ENCODE measurements at regions not wholly inside any gene's neighbourhood (a gene's known extent, or its start where the extent isn't known, plus 50 kb on each side); places are given as distances from the start of the nearest gene placed in this dataset.

DNA sequence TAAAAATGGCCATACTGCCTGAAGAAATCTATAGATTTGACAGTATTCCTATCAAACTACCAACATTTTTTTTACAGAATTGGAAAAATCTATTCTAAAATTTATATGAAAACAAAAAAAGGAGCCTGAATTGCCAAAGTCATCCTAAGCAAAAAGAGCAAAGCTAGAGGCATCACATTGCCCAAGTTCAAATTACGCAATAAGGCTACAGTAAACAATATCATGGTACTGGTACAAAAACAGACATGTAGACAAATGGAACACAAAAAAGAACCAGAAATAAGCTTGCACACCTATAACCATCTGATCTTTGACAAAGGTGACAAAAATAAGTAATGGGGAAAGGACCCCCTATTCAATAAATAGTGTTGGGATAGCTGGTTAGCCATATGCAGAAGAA is 50.2 kb upstream of the THSD7B start:
- POLR2A ChIA-PET = no interaction called here
- H3K9me3 ChIP-seq = no peaks in the 10 kb centered on the region
- 29% methylated on average over 1 of the region's 1 CpG for whole genome bisulfite sequencing (ENCODE audit: low lambda C conversion rate)

More for the DNA sequence above, 50.2 kb upstream of the THSD7B start:
- Histone ChIP-seq H4K20me1 (ENCODE audit: insufficient read depth) (no peaks in the 10 kb centered on the region), H3K9me2 (no peaks in the 10 kb centered on the region), H3K4me1 (ENCODE audit: control insufficient read depth in 1 of 2, insufficient read depth in 2 of 2, low read depth in 1 of 2, low read length in 1 of 2) (no peaks in the 10 kb centered on the region), H3K9ac (no peak overlapping the region), H3K4me3 (ENCODE audit: low read depth in 2 of 2, low read length in 1 of 2) (no peak overlapping the region), H3K27me3 (ENCODE audit: insufficient read depth) (no peaks in the 10 kb centered on the region), H3F3A (replicated peaks; ENCODE audit: insufficient read depth) (no peaks in the 10 kb centered on the region), H3K79me2 (ENCODE audit: insufficient read depth) (no peaks in the 10 kb centered on the region), H3K36me3 (replicated peaks in 1 of 2; ENCODE audit: control insufficient read depth in 1 of 2, insufficient read depth in 2 of 2, low read length in 1 of 2) (no peaks in the 10 kb centered on the region), H3K4me2 (no peak overlapping the region), H3K27ac (ENCODE audit: low read depth in 2 of 2, low read length in 1 of 2) (no peak overlapping the region), H2AFZ (ENCODE audit: low read depth) (no peak overlapping the region)
- DNase-seq = no peak
- no peak for TF ChIP-seq RFX5 (IDR thresholded peaks at IDR 0.05; ENCODE audit: low read length)
- no peak for TF ChIP-seq GATA2 (CRISPR knock-in tag; IDR thresholded peaks at IDR 0.05)
- no peak for TF ChIP-seq ELF1 (IDR thresholded peaks at IDR 0.05)
- TF ChIP-seq, protein P1, sequence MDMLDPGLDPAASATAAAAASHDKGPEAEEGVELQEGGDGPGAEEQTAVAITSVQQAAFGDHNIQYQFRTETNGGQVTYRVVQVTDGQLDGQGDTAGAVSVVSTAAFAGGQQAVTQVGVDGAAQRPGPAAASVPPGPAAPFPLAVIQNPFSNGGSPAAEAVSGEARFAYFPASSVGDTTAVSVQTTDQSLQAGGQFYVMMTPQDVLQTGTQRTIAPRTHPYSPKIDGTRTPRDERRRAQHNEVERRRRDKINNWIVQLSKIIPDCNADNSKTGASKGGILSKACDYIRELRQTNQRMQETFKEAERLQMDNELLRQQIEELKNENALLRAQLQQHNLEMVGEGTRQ (IDR thresholded peaks at IDR 0.05; ENCODE audit: borderline replicate concordance, low read depth, low read length) = no peak
- TF ChIP-seq, protein P2, sequence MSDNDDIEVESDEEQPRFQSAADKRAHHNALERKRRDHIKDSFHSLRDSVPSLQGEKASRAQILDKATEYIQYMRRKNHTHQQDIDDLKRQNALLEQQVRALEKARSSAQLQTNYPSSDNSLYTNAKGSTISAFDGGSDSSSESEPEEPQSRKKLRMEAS (IDR thresholded peaks at IDR 0.05; ENCODE audit: low read depth) = no peak
- TF ChIP-seq MEF2A (IDR thresholded peaks at IDR 0.05; ENCODE audit: borderline replicate concordance, low read depth) = no peak
- TF ChIP-seq, protein P3, sequence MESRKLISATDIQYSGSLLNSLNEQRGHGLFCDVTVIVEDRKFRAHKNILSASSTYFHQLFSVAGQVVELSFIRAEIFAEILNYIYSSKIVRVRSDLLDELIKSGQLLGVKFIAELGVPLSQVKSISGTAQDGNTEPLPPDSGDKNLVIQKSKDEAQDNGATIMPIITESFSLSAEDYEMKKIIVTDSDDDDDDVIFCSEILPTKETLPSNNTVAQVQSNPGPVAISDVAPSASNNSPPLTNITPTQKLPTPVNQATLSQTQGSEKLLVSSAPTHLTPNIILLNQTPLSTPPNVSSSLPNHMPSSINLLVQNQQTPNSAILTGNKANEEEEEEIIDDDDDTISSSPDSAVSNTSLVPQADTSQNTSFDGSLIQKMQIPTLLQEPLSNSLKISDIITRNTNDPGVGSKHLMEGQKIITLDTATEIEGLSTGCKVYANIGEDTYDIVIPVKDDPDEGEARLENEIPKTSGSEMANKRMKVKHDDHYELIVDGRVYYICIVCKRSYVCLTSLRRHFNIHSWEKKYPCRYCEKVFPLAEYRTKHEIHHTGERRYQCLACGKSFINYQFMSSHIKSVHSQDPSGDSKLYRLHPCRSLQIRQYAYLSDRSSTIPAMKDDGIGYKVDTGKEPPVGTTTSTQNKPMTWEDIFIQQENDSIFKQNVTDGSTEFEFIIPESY (IDR thresholded peaks at IDR 0.05; ENCODE audit: borderline replicate concordance, low read depth) = no peak
- no peak for TF ChIP-seq NRF1 (IDR thresholded peaks at IDR 0.05; ENCODE audit: low read depth, low read length)
- TF ChIP-seq FOSL2 (IDR thresholded peaks at IDR 0.05; ENCODE audit: borderline replicate concordance, low read depth) = no peak
- TF ChIP-seq RXRA (IDR thresholded peaks at IDR 0.05; ENCODE audit: borderline replicate concordance, low read depth) = no peak
- no peak for TF ChIP-seq CHD2 (IDR thresholded peaks at IDR 0.05; ENCODE audit: low read length, partially characterized antibody)
- TF ChIP-seq CTCF (IDR thresholded peaks at IDR 0.05) = no peak
- no peak for TF ChIP-seq SIN3A (IDR thresholded peaks at IDR 0.05; ENCODE audit: borderline replicate concordance, low read depth, low read length)
- CTCF ChIA-PET = interaction anchor here (0.6 kb wide), 1 partner anchor 486 kb away, joined by 3 read pairs; no protein-coding TSS in a partner anchor
